ENCODE measurements at regions not wholly inside any gene's neighbourhood (a gene's known extent, or its start where the extent isn't known, plus 50 kb on each side); places are given as distances from the start of the nearest gene placed in this dataset.

GRCh38 chr9:18173923-18174322 is 300.0 kb upstream of the ADAMTSL1 start:
- FAIRE-seq: no peak
- Histone ChIP-seq H3K27ac (ENCODE audit: extremely low read length, insufficient read depth, low read length) (no peak overlapping the region), H4K20me1 (ENCODE audit: insufficient read depth, low read length) (no peaks in the 10 kb centered on the region), H3K4me1 (ENCODE audit: insufficient read depth, low read length) (no peaks in the 10 kb centered on the region), H3K36me3 (replicated peaks in 1 of 2; ENCODE audit: control insufficient read depth in 1 of 2, insufficient read depth in 2 of 2, low read length in 2 of 2) (no peaks in the 10 kb centered on the region), H3K9me3 (ENCODE audit: low read length) (no peaks in the 10 kb centered on the region), H3K27me3 (ENCODE audit: control insufficient read depth in 1 of 2, insufficient read depth in 2 of 2, low read length in 2 of 2) (no peaks in the 10 kb centered on the region), H3K9ac (ENCODE audit: insufficient read depth, low read depth, low read length) (no peak overlapping the region), H3K4me2 (ENCODE audit: low read depth, low read length) (no peak overlapping the region), H2AFZ (ENCODE audit: low read length) (no peak overlapping the region), H3K4me3 (replicated peaks in 1 of 3; ENCODE audit: insufficient read depth in 1 of 3, low read depth in 2 of 3, low read length in 3 of 3) (no peak overlapping the region), H3K79me2 (ENCODE audit: insufficient read depth, low read length) (no peaks in the 10 kb centered on the region)
- POLR2A ChIA-PET: no interaction called here
- WGBS (ENCODE audit: low lambda C conversion rate): 2% methylated on average over 4 of the region's 4 CpGs
- no peak for TF ChIP-seq ZNF10 (CRISPR knock-in tag; IDR thresholded peaks at IDR 0.05; ENCODE audit: borderline replicate concordance, low read depth)
- TF ChIP-seq ZKSCAN8 (CRISPR knock-in tag; IDR thresholded peaks at IDR 0.05; ENCODE audit: borderline replicate concordance): no peak
- no peak for TF ChIP-seq SKIL (CRISPR knock-in tag; IDR thresholded peaks at IDR 0.05; ENCODE audit: borderline replicate concordance)
- no peak for TF ChIP-seq SRSF4 (IDR thresholded peaks at IDR 0.05; ENCODE audit: low read depth, low read length, poor library complexity, severe bottlenecking)
- no peak for TF ChIP-seq RBM22 (optimal IDR thresholded peaks at IDR 0.05; ENCODE audit: low read length)
- TF ChIP-seq MBNL3 (CRISPR knock-in tag; conservative IDR thresholded peaks at IDR 0.05): no peak
- TF ChIP-seq MEIS2 (CRISPR knock-in tag; IDR thresholded peaks at IDR 0.05): no peak
- CTCF ChIA-PET (ENCODE audit: low intra/inter-chr PET ratio, low total read pairs): no interaction called here
- intact Hi-C loops (cut with micrococcal nuclease; ENCODE audit: unreplicated experiment) (no loop called here), in situ Hi-C loops (cut with HindIII; ENCODE audit: extremely low pct_ligation_motif_present, low pct_unique_long_range_greater_than_20kb) (no loop called here)
- no peak for DNase-seq (ENCODE audit: low spot score)
- no TSS peak for BruUV-seq (replicated peaks)
- ATAC-seq: no peak

- H3K27ac ChIP-seq (ENCODE audit: extremely low read length, insufficient read depth, low read length): no peak overlapping the region
- FAIRE-seq: no peak
- BruUV-seq (replicated peaks): no TSS peak
- TF ChIP-seq NFIC (IDR thresholded peaks at IDR 0.05; ENCODE audit: low read length) (no peak), TIGD3 (CRISPR knock-in tag; IDR thresholded peaks at IDR 0.05; ENCODE audit: borderline replicate concordance) (no peak), ZFAT (CRISPR knock-in tag; conservative IDR thresholded peaks at IDR 0.05) (no peak), ATRX (CRISPR knock-in tag; IDR thresholded peaks at IDR 0.05; ENCODE audit: borderline replicate concordance) (no peak), REPIN1 (CRISPR knock-in tag; IDR thresholded peaks at IDR 0.05; ENCODE audit: borderline replicate concordance, low read depth) (no peak), ZNF207 (IDR thresholded peaks at IDR 0.05; ENCODE audit: borderline replicate concordance) (no peak), CHD2 (IDR thresholded peaks at IDR 0.05; ENCODE audit: low read depth, low read length) (no peak)
These were observed 291.3 kb upstream of the ADAMTSL1 start for GRCh38 chr9:18182636-18183035.

More at GRCh38 chr9:18182636-18183035, 291.3 kb upstream of the ADAMTSL1 start:
- H3K27me3 ChIP-seq (ENCODE audit: control insufficient read depth in 1 of 2, insufficient read depth in 2 of 2, low read length in 2 of 2): no peaks in the 10 kb centered on the region
- in situ Hi-C loops (cut with HindIII; ENCODE audit: extremely low pct_ligation_motif_present, low pct_unique_long_range_greater_than_20kb): no loop called here
- no peaks in the 10 kb centered on the region for H3K9me3 ChIP-seq (ENCODE audit: low read length)
- H3K79me2 ChIP-seq (ENCODE audit: insufficient read depth, low read length): no peaks in the 10 kb centered on the region
- WGBS (ENCODE audit: low lambda C conversion rate): 8% methylated on average over 3 of the region's 3 CpGs
- no peaks in the 10 kb centered on the region for H4K20me1 ChIP-seq (ENCODE audit: insufficient read depth, low read length)
- no peak overlapping the region for H3K4me2 ChIP-seq (ENCODE audit: low read depth, low read length)
- H3K4me3 ChIP-seq (replicated peaks in 1 of 3; ENCODE audit: insufficient read depth in 1 of 3, low read depth in 2 of 3, low read length in 3 of 3): no peak overlapping the region
- CTCF ChIA-PET (ENCODE audit: low intra/inter-chr PET ratio, low total read pairs): no interaction called here
- no peaks in the 10 kb centered on the region for H3K4me1 ChIP-seq (ENCODE audit: insufficient read depth, low read length)
- DNase-seq (ENCODE audit: low spot score) (no peak), ATAC-seq (no peak)
- no peak overlapping the region for H3K9ac ChIP-seq (ENCODE audit: insufficient read depth, low read depth, low read length)
- H2AFZ ChIP-seq (ENCODE audit: low read length): no peak overlapping the region
- POLR2A ChIA-PET: no interaction called here
- intact Hi-C loops (cut with micrococcal nuclease; ENCODE audit: unreplicated experiment): no loop called here
- no peaks in the 10 kb centered on the region for H3K36me3 ChIP-seq (replicated peaks in 1 of 2; ENCODE audit: control insufficient read depth in 1 of 2, insufficient read depth in 2 of 2, low read length in 2 of 2)

All from HepG2 (cell line).